Uterus (tissue), 2 donors: ENCODE measurements at regions not wholly inside any gene's neighbourhood (a gene's known extent, or its start where the extent isn't known, plus 50 kb on each side); places are given as distances from the start of the nearest gene placed in this dataset.

Experiments
- CTCF ChIP-seq, 4 experiments: fragments of 200-600 bp in 2 of 4; fragments of 450-650 bp in 2 of 4; sonication (generic) in 2 of 4; IDR thresholded peaks; one replicate each; pipeline ENCODE4 v1.5.1; 2016 to 2019; ENCODE audit warnings: antibody characterized with exemption in 4 of 4, mild to moderate bottlenecking in 2 of 4, moderate library complexity in 1 of 4
- POLR2A ChIP-seq, 2 donors: fragments of 450-650 bp; IDR thresholded peaks; one replicate each; pipeline ENCODE4 v1.6.1; 2016; ENCODE audit warnings: antibody characterized with exemption in 2 of 2, mild to moderate bottlenecking in 1 of 2, moderate library complexity in 1 of 2

GRCh38 chr14:86237733-86238132 lies 707.8 kb downstream of the FLRT2 start:
- TF ChIP-seq CTCF (IDR thresholded peaks at IDR 0.05), result no peak
- TF ChIP-seq POLR2A (IDR thresholded peaks at IDR 0.05), result no peak
